NCI-H748 (cell line): ENCODE measurements at regions not wholly inside any gene's neighbourhood (a gene's known extent, or its start where the extent isn't known, plus 50 kb on each side); places are given as distances from the start of the nearest gene placed in this dataset.

Experiments used
- DNase-seq: peaks from one replicate; lab custom pipeline; 2025; ENCODE audit not compliant: unreplicated experiment; lab: John Stamatoyannopoulos, UW

- DNase-seq = no peak
Measured at GRCh38 chr12:125650587-125650986, 585.4 kb downstream of the AACS start.

GRCh38 chr12:125651625-125652024 is 586.4 kb downstream of the AACS start:
- DNase-seq = no peak

DNA sequence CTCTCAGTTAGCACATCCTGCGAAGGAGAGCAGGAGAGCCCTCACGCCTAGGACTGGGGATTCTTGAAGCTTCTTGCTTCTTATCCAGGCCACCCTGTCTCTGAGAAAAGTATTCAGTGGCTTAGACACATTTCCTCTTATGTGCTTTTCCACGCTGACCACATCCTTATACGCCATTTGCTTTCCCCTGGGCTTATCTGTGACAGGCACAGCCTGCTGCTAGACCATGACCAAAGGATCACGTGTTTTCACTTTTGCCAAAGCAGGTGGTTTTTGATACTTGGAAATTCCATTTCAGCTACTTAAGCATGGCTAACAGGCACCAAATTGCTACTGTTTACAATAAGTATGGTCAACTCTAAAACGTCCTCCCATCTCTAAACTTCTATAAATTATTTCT is 587.4 kb downstream of the AACS start:
- DNase-seq = no peak

- no peak for DNase-seq
Measured at GRCh38 chr12:125657681-125658080, 592.4 kb downstream of the AACS start.

DNA sequence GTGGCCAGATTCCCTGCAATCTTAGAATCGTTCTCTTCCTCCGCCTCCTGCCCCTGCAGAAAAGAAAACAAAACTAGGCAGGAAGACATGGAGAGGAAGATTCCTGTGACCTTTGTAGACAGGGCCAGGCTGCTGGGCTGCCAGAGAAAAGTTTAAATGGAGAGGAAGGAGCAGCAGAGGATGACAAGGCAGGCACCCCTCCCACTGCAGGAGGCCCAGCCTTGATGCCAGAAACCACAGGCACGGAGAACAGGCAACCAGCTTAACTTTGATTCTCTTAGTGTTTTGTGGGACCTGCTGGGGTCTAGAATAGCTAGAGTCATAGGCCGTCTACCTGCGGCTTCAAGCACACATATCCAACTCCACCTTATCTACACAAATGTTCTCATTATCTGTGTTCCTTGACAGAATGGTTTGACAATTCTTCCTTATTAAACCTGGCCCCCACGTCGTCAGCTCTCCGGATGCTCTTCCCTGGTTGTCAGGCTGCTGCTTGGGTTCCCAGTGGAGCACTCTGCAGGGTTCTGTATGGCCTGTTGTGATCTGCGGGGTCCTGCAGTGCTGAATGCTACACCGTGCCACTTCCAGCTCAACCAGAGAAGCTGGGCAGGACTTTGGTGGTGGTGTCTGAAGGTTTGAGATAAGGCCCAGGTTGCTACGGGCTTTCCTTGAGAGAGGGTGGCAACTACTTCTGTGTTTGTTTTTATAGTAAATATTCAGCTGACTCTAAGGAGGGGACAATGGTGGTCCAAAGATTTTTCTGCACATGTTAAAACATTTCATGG is 609.5 kb downstream of the AACS start:
- no peak for DNase-seq

DNA sequence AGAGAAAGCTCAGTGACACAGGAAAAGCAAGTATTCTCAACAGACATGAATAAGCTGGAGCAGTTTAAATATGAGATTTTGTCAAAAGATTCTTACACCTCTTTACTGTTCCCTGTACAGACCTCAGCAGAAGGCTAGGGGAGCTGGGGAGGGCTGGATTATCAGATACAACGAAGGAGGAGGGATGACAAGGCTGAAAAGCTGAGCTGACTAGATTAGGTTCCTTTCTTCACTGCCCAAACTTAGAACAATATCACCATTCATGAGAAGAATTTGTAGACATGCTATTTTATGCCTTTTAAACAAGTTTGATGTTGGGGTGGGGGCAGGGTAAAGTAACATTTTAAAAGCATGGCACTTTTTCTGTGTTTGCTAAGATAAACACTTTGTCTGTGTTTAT is 611.1 kb downstream of the AACS start:
- DNase-seq = no peak

DNA sequence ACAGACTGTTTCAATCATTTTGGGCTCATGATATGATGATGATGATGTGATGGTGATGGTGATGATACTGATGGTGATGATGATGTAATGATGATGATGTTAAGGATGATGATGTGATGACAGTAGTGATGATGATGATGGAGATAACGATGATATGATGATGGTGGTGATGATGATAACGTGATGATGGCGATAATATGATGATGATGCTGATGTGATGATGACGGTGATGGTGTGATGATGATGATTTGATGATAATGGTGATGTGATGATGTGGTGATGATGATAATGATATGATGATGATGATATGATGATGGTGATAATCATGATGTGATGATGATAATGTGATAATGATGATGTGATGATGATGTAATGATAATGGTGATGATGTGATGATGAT is 612.6 kb downstream of the AACS start:
- DNase-seq = no peak

DNA sequence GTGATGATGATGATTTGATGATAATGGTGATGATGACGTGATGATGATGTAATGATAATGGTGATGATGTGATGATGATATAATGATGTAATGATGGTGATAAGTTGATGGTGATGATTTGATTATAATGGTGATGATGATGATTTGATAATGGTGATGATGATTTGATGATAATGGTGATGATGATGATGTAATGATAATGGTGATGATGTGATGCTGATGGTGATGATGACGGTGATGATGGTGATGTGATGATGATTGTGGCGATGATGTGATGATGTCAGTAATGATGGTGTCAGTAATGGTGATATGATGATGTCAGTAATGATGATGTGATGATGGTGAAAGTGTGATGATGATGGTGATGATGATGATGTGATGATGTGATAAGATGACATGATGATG is 613.4 kb downstream of the AACS start:
- DNase-seq = no peak

- peak; percentile 74 for DNase-seq
Measured at GRCh38 chr12:125683748-125684381, 618.6 kb downstream of the AACS start.

DNA sequence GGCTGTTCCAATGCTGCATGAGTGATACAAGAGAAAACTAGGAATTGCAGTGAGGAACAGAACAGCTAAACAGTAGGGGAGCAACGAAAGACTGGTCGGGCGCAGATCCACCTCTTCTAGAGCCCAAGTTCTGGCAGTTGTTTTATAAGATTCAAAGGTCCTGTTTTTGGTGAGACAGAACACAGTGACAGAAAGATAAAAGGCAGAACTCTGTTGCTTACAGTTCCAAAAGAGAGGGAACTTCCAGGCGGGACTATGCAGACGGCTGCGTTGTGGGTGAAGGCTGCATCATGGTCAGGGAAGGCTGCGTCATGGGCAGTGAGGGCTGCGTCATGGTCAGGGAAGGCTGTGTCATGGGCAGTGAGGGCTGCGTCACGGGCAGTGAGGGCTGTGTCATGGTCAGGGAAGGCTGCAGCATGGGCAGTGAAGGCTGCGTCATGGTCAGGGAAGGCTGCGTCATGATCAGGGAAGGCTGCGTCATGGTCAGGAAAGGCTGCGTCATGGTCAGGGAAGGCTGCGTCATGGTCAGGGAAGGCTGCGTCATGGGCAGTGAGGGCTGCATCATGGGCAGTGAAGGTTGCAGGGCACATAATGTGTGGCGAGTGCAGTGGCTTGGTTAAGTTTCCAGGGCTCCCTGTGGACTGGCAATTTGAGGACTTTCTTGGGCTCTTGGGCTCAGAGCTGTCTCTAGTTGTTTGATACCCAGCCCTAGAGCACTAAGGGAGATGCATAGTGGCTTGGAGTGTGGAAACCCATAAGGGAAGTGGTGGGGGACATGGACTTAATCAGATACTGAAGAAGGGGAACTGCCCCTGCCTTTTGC is 619.9 kb downstream of the AACS start:
- DNase-seq = no peak

GRCh38 chr12:125685915-125686314 is 620.7 kb downstream of the AACS start:
- DNase-seq = peak; percentile 8

DNA sequence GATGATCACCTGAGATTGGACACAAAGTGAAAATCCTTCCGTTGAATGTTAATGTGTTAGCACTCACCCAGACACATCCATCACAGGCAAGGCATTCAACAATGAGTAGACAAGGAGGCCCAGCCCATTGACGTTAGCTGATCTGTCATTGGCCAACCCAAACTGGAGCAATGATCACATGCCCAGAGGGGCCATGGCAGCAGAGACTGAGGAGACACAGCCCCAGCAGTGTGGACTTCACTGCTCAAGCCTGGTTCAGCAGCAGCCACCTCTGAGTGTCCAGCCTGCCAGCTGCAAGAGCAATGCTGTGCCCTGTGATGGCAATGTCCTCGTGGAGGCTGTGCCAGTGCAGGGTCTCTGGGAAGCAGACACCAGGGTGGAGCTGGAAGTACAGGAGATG is 622.2 kb downstream of the AACS start:
- DNase-seq = no peak

DNA sequence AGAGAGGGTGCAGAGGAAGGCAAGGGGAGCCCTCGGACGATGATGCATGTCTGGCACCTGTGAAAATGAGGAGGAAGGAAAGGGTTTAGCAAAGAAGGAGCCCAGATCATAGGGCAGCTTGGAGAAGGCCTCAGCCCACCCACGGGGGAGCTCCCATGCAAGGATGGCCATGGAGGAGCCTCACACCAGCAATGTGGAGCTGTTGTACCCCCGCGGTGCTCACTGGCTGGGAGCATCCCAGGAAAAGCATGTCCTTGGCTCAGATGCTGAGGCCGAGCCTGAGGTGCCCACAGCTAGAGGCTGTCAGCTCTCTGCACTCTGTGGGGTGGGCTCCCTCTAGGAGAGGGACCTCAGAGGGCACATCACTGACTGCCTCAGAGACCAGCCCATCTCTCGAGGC is 622.6 kb downstream of the AACS start:
- DNase-seq = no peak

GRCh38 chr12:125688223-125688622 is 623.0 kb downstream of the AACS start:
- DNase-seq = no peak

DNA sequence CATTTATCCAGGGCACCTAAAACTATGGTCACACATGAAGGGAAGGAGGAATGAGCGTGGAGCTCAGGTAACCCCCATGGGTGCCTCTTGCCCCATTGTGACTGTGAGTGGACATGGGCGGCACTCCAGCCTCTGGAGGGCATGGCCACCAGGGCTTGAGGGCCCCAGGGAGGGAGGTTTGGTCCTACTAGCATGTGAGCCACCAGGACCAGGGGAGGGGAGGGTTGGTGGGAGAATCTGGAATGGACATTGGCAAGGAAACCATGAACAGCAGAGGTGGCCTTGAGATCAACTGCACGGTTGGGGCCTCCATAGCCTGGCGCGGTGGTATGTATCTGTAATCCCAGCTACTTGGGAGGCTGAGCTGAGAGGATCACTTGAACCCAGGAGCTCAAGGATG is 623.6 kb downstream of the AACS start:
- no peak for DNase-seq

GRCh38 chr12:125689576-125690410 is 624.6 kb downstream of the AACS start:
- DNase-seq = no peak

DNA sequence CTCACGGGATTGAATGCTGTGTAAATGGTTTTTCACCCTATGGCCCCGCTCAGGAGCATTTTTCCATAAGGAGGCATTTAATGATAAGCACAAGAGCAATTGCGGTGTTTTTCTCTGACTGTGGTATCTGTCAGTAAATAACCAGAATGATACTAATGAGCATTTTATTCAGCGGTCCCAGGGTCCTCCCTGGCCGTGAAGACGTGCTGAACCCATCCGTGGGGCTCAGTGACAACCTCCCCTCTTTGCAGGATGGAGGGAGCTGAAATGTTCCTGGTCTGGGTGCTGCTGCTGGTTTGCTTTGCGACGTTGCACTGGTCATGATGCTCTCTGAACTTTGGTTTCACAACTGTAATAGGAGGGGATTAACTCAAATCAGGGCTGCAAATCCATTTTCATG is 625.6 kb downstream of the AACS start:
- no peak for DNase-seq

- no peak for DNase-seq
Measured at GRCh38 chr12:125696054-125696453, 630.8 kb downstream of the AACS start.

GRCh38 chr12:125704803-125705202 is 639.6 kb downstream of the AACS start:
- DNase-seq = no peak

GRCh38 chr12:125720961-125721360 is 655.7 kb downstream of the AACS start:
- DNase-seq = no peak

- peak; percentile 35 for DNase-seq
Measured at GRCh38 chr12:125734137-125734536, 668.9 kb downstream of the AACS start.
